Endothelial cell of umbilical vein (primary cell): ENCODE measurements at regions not wholly inside any gene's neighbourhood (a gene's known extent, or its start where the extent isn't known, plus 50 kb on each side); places are given as distances from the start of the nearest gene placed in this dataset.

Experiments
- BruUV-seq: library from RNA; stranded (reverse); fragments of 400-500 nt; replicated peaks from 2 replicates; lab custom pipeline; 2021; lab: Mats Ljungman, UMichigan
- CTCF ChIA-PET: fragments of 300-600, 350-600 bp; sonication (Branson Sonifier 250); formaldehyde crosslinking; loops from one replicate; lab custom pipeline; 2021; ENCODE audit warnings: antibody characterized with exemption, inconsistent platforms; lab: Charles Lee
- POLR2A ChIA-PET: fragments of 300-600, 350-600 bp; sonication (Branson Sonifier 250); formaldehyde crosslinking; loops from one replicate; lab custom pipeline; 2021; ENCODE audit warnings: antibody characterized with exemption, inconsistent platforms; lab: Charles Lee
- DNase-seq: peaks from one replicate; pipeline ENCODE4 v3.0.0-alpha.2; 2011; ENCODE audit warnings: low read depth, low spot score
- FAIRE-seq: peaks from 2 replicates; lab custom pipeline; 2011; peaks lifted over from hg19 to GRCh38; lab: Jason Lieb, UNC
- H2AFZ ChIP-seq: 2 replicates; pipeline ENCODE4 v1.6.0; 2012; ENCODE audit warnings: low read depth, low read length, control low read depth, inconsistent platforms
- H3K27ac ChIP-seq: 2 replicates; pipeline ENCODE4 v1.5.1; 2011; ENCODE audit warnings: low read depth, mild to moderate bottlenecking, control low read depth, low read length, moderate library complexity; ENCODE audit not compliant: insufficient read depth
- H3K27me3 ChIP-seq, 2 experiments: 2 replicates each; pipeline versions ENCODE4 v1.6.0 to v1.6.1; 2011; ENCODE audit warnings: low read length in 2 of 2, mixed read lengths in 1 of 2; ENCODE audit not compliant: control insufficient read depth in 2 of 2, insufficient read depth in 2 of 2
- H3K36me3 ChIP-seq, 2 experiments: 2 replicates in 1 of 2; 3 replicates in 1 of 2; pipeline ENCODE4 v1.5.1; 2011; ENCODE audit warnings: low read length in 2 of 2, mild to moderate bottlenecking in 1 of 2, moderate library complexity in 1 of 2; ENCODE audit not compliant: control insufficient read depth in 2 of 2, insufficient read depth in 2 of 2; ENCODE audit errors: extremely low read depth in 1 of 2
- H3K4me1 ChIP-seq: 3 replicates; pipeline ENCODE4 v1.5.1; 2011; ENCODE audit warnings: mild to moderate bottlenecking, low read length; ENCODE audit not compliant: control insufficient read depth, insufficient read depth; ENCODE audit errors: extremely low read depth
- H3K4me2 ChIP-seq: 2 replicates; pipeline ENCODE4 v1.6.1; 2011; ENCODE audit warnings: low read length, control low read depth, mixed read lengths; ENCODE audit not compliant: insufficient read depth
- H3K4me3 ChIP-seq, 3 experiments: fragments of 200-600 bp in 1 of 3; sonication (generic), shearing (Covaris generic) in 1 of 3; replicated peaks in 1 of 3; 2 replicates each; pipeline ENCODE4 v1.5.1; 2011 to 2016; ENCODE audit warnings: control low read depth in 3 of 3, low read length in 3 of 3, mild to moderate bottlenecking in 2 of 3, inconsistent platforms in 1 of 3, low read depth in 1 of 3, moderate library complexity in 1 of 3; ENCODE audit not compliant: insufficient read depth in 1 of 3
- H3K79me2 ChIP-seq: 2 replicates; pipeline ENCODE4 v1.6.0; 2012; ENCODE audit warnings: low read length, inconsistent platforms; ENCODE audit not compliant: control insufficient read depth, insufficient read depth
- H3K9ac ChIP-seq: replicated peaks from 2 replicates; pipeline ENCODE3; 2011; ENCODE audit warnings: low read length, control low read depth; ENCODE audit not compliant: insufficient read depth; ENCODE audit errors: extremely low read depth
- H3K9me1 ChIP-seq: replicated peaks from 3 replicates; pipeline ENCODE4 v1.6.0; 2011; ENCODE audit warnings: mild to moderate bottlenecking, low read length; ENCODE audit not compliant: control insufficient read depth, insufficient read depth; ENCODE audit errors: extremely low read depth
- H3K9me3 ChIP-seq: replicated peaks from 2 replicates; pipeline ENCODE4 v1.5.1; 2012; ENCODE audit warnings: low read length, inconsistent platforms; ENCODE audit not compliant: control insufficient read depth, insufficient read depth
- H4K20me1 ChIP-seq: replicated peaks from 2 replicates; pipeline ENCODE3; 2011; ENCODE audit warnings: mild to moderate bottlenecking, low read length; ENCODE audit not compliant: control insufficient read depth, insufficient read depth; ENCODE audit errors: extremely low read depth
- EZH2 ChIP-seq: IDR thresholded peaks from 2 replicates; pipeline ENCODE4 v1.6.1; 2012; ENCODE audit warnings: borderline replicate concordance, low read depth, mild to moderate bottlenecking, moderate library complexity, low read length, inconsistent platforms; ENCODE audit not compliant: severe bottlenecking
- FOS ChIP-seq: IDR thresholded peaks from 2 replicates; pipeline ENCODE4 v1.6.1; 2011; ENCODE audit warnings: mild to moderate bottlenecking, low read length, moderate library complexity, borderline replicate concordance; ENCODE audit not compliant: insufficient read depth
- GATA2 ChIP-seq: IDR thresholded peaks from 2 replicates; pipeline ENCODE4 v1.7.0; 2011; ENCODE audit warnings: low read depth, mild to moderate bottlenecking, moderate library complexity, mixed read lengths, low read length; ENCODE audit not compliant: insufficient read length, insufficient read depth
- JUN ChIP-seq: IDR thresholded peaks from 2 replicates; pipeline ENCODE4 v1.6.1; 2011; ENCODE audit warnings: borderline replicate concordance, low read depth; ENCODE audit not compliant: insufficient read length, insufficient read depth
- MYC ChIP-seq: IDR thresholded peaks from one replicate; pipeline ENCODE4 v1.6.1; 2011; ENCODE audit warnings: mild to moderate bottlenecking, low read depth, low read length
- POLR2A ChIP-seq: IDR thresholded peaks from 2 replicates; pipeline ENCODE4 v1.6.1; 2012; ENCODE audit warnings: low read depth, mild to moderate bottlenecking, control low read depth, low read length
- POLR2AphosphoS5 ChIP-seq: IDR thresholded peaks from 2 replicates; pipeline ENCODE4 v1.6.1; 2012; ENCODE audit warnings: low read depth, mild to moderate bottlenecking, control low read depth, low read length, moderate library complexity; ENCODE audit not compliant: insufficient read depth
- dilution Hi-C: fragments of 300-500 bp; cut with MboI; formaldehyde crosslinking; loops from one replicate; pipeline ENCODE4 v1.15.0; 2019; ENCODE audit warnings: low sequenced_read_pairs; ENCODE audit not compliant: extremely low pct_ligation_motif_present
- intact Hi-C: fragments of 100-400 bp; cut with micrococcal nuclease; formaldehyde crosslinking; loops from one replicate; pipeline ENCODE4 v1.10.0; 2022
- TF ChIP-seq, protein P1 (sequence below), 2 donors: IDR thresholded peaks; 1 replicate in 1 of 2; 2 replicates in 1 of 2; pipeline ENCODE4 v1.5.1; 2011; ENCODE audit warnings: low read length in 2 of 2, mild to moderate bottlenecking in 2 of 2, moderate library complexity in 2 of 2, control low read depth in 1 of 2, inconsistent platforms in 1 of 2, low read depth in 1 of 2; ENCODE audit not compliant: insufficient read depth in 1 of 2; ENCODE audit errors: extremely low read depth in 1 of 2
- TF ChIP-seq, protein P2 (sequence below): IDR thresholded peaks from 2 replicates; pipeline ENCODE4 v1.6.1; 2011; ENCODE audit not compliant: insufficient read depth, insufficient read length

DNA sequence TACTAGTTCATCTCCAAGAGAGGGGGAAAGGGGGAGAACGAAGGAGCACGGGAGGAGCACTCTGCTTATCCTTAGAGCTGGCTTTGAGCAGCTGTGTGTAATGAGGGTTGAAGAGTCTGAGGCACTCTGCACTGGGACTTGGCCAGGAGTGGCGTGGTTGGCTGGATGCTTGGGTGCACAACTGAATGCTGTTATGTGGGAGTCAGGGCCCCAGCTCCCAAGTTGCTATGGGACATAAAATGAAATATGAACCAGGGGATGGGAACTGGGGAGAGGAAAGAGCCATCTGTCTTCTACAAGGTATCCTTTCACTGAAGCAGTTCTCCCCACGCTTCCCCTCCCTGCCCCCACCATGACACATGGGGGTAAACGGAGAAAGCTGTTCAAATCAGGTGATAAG is 105.9 kb upstream of the ANKFN1 start:
- BruUV-seq = no TSS peak
- Histone ChIP-seq H3K9ac (no peak overlapping the region), H3K79me2 (no peaks in the 10 kb centered on the region), H3K9me1 (no peaks in the 10 kb centered on the region), H3K27me3 (no peaks in the 10 kb centered on the region), H3K9me3 (no peaks in the 10 kb centered on the region), H3K4me1 (no peaks in the 10 kb centered on the region), H3K27ac (no peak overlapping the region), H2AFZ (no peak overlapping the region), H4K20me1 (no peaks in the 10 kb centered on the region), H3K36me3 (no peaks in the 10 kb centered on the region), H3K4me2 (no peak overlapping the region), H3K4me3 (no peak overlapping the region)
- ChIA-PET CTCF (no interaction called here), POLR2A (no interaction called here)
- intact Hi-C loops (no loop called here), dilution Hi-C loops (no loop called here)
- no peak for FAIRE-seq
- TF ChIP-seq, protein P1, sequence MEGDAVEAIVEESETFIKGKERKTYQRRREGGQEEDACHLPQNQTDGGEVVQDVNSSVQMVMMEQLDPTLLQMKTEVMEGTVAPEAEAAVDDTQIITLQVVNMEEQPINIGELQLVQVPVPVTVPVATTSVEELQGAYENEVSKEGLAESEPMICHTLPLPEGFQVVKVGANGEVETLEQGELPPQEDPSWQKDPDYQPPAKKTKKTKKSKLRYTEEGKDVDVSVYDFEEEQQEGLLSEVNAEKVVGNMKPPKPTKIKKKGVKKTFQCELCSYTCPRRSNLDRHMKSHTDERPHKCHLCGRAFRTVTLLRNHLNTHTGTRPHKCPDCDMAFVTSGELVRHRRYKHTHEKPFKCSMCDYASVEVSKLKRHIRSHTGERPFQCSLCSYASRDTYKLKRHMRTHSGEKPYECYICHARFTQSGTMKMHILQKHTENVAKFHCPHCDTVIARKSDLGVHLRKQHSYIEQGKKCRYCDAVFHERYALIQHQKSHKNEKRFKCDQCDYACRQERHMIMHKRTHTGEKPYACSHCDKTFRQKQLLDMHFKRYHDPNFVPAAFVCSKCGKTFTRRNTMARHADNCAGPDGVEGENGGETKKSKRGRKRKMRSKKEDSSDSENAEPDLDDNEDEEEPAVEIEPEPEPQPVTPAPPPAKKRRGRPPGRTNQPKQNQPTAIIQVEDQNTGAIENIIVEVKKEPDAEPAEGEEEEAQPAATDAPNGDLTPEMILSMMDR (IDR thresholded peaks at IDR 0.05; ENCODE audit: extremely low read depth in 1 of 2, insufficient read depth in 1 of 2, low read depth in 1 of 2, low read length in 2 of 2) = no peak
- TF ChIP-seq, protein P2, sequence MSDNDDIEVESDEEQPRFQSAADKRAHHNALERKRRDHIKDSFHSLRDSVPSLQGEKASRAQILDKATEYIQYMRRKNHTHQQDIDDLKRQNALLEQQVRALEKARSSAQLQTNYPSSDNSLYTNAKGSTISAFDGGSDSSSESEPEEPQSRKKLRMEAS = no peak
- TF ChIP-seq MYC = no peak
- DNase-seq = no peak

DNA sequence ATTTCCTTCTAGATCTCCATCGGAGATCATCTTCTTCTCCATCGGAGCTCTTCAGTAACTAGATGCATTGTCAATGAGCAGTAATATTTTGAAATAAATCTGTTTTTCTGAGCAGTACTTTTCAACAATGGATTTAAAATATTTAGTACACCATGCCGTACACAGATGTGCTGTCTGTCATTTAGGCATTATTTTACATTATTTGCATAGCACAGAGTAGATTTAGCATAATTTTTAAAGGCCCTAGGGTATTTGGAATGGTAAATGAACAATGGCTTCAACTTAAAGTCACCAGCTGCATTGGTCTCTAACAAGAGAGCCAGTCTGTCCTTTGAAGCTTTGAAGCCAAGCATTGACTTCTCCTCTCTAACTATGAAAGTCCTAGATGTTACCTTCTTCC is 95.4 kb upstream of the ANKFN1 start:
- Histone ChIP-seq H3K9ac (no peak overlapping the region), H3K79me2 (no peaks in the 10 kb centered on the region), H3K27ac (no peak overlapping the region), H3K9me3 (no peaks in the 10 kb centered on the region), H3K36me3 (no peaks in the 10 kb centered on the region), H2AFZ (no peak overlapping the region), H3K4me1 (no peaks in the 10 kb centered on the region), H3K4me2 (no peak overlapping the region), H4K20me1 (no peaks in the 10 kb centered on the region), H3K27me3 (no peaks in the 10 kb centered on the region), H3K9me1 (no peaks in the 10 kb centered on the region), H3K4me3 (no peak overlapping the region)
- POLR2A ChIA-PET = no interaction called here
- DNase-seq = no peak
- BruUV-seq = no TSS peak
- no peak for TF ChIP-seq GATA2
- TF ChIP-seq EZH2 = no peak
- TF ChIP-seq, protein P2 = no peak
- TF ChIP-seq, protein P1 (IDR thresholded peaks at IDR 0.05; ENCODE audit: extremely low read depth in 1 of 2, insufficient read depth in 1 of 2, low read depth in 1 of 2, low read length in 2 of 2) = no peak
- TF ChIP-seq MYC = no peak
- TF ChIP-seq POLR2AphosphoS5 = no peak
- TF ChIP-seq FOS = no peak
- TF ChIP-seq JUN = no peak
- TF ChIP-seq POLR2A = no peak
- intact Hi-C loops = no loop called here
- dilution Hi-C loops = no loop called here
- FAIRE-seq = no peak
- CTCF ChIA-PET = no interaction called here
